Psoas muscle (tissue), 7 donors: ENCODE measurements at regions not wholly inside any gene's neighbourhood (a gene's known extent, or its start where the extent isn't known, plus 50 kb on each side); places are given as distances from the start of the nearest gene placed in this dataset.

Experiments
- ATAC-seq, 4 donors: fragments of 200-7000 bp; cut with Tn5 transposase; one replicate each; pipeline ENCODE4 v1.9.1; 2020; ENCODE audit warnings: moderate library complexity in 3 of 4, mild to moderate bottlenecking in 2 of 4
- DNase-seq, 2 donors: peaks; one replicate each; pipeline ENCODE4 v3.0.0-alpha.2; 2020
- H3K27ac ChIP-seq: fragments of 200-600 bp; one replicate; pipeline ENCODE4 v1.8.0; 2022
- H3K27me3 ChIP-seq, 3 donors: fragments of 200-600 bp in 1 of 3; one replicate each; pipeline versions ENCODE4 v1.6.1 to v1.8.0; 2013 to 2022; ENCODE audit warnings: low read length in 2 of 3, mild to moderate bottlenecking in 2 of 3, moderate library complexity in 1 of 3; ENCODE audit not compliant: insufficient read depth in 3 of 3
- H3K36me3 ChIP-seq, 2 donors: fragments of 200-600 bp in 1 of 2; one replicate each; pipeline versions ENCODE4 v1.6.1 to v1.8.0; 2013 to 2022; ENCODE audit warnings: low read depth in 1 of 2, mild to moderate bottlenecking in 1 of 2, moderate library complexity in 1 of 2; ENCODE audit not compliant: insufficient read depth in 1 of 2
- H3K4me1 ChIP-seq: fragments of 200-600 bp; one replicate; pipeline ENCODE4 v1.8.0; 2022
- H3K4me3 ChIP-seq: fragments of 200-600 bp; one replicate; pipeline ENCODE4 v1.8.0; 2022; ENCODE audit warnings: mild to moderate bottlenecking
- H3K9me3 ChIP-seq: fragments of 200-600 bp; one replicate; pipeline ENCODE4 v1.8.0; 2022
- CTCF ChIP-seq: fragments of 200-600 bp; IDR thresholded peaks from one replicate; pipeline ENCODE4 v1.8.0; 2022; ENCODE audit warnings: antibody characterized with exemption
- WGBS, 3 donors: extraction: QIAGEN DNeasy Blood & Tissue Kit; methylation state at CpG; one replicate each; pipeline versions ENCODE4 v1.1.6 to v1.1.7; 2013; 5-methylcytosine and 5-hydroxymethylcytosine counted together
- intact Hi-C, 2 donors: fragments of 100-400 bp; cut with DNase I; formaldehyde crosslinking; loops; one replicate each; pipeline versions ENCODE4 v1.11.0 to v1.14.2; 2022
- donor health status: healthy with polysubstance abuse.
- donor health status: DM: no; HTN: no; CAD: no; lungs with moderate emphysema.
- donor health status: Bipolar disorder and iron deficiency.
- donor health status: healthy.
- donor health status: DM: yes; HTN: yes; CAD: no.
- donor health status: DM: no; HTN: no; CAD: no.
- donor health status: DM: yes; HTN: yes; CAD: no.

DNA sequence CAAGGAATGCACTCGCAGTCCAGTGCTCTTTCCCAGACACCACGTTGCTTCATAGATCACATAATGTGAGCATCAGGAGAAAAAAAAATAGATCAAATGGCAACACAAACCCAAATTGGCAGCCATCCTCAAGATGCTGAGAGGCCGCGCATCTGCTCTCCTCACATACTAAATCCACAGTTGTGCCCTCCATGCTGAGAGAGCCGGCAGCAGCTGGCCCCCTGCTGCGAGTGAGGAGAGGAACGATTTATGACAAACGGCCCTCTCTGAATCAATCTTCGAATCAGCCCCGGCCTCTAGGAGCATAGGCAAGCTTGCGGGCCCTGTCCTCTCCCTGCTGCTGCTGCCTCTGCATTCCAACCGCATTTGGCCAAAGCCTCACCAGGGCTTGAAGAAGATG lies 159.9 kb upstream of the TENM4 start:
- TF ChIP-seq CTCF = no peak
- 21 to 23% (median 23%) methylated on average over 12 of the region's 12 CpGs for WGBS, 3 donors
- H3K4me3 ChIP-seq = no peak overlapping the region
- H3K27ac ChIP-seq = no peak overlapping the region
- no peaks in the 10 kb centered on the region for H3K36me3 ChIP-seq
- DNase-seq = no peak
- no peaks in the 10 kb centered on the region for H3K9me3 ChIP-seq
- no peaks in the 10 kb centered on the region for H3K4me1 ChIP-seq
- ATAC-seq = no peak
- intact Hi-C loops = no loop called here
- H3K27me3 ChIP-seq = no peaks in the 10 kb centered on the region

DNA sequence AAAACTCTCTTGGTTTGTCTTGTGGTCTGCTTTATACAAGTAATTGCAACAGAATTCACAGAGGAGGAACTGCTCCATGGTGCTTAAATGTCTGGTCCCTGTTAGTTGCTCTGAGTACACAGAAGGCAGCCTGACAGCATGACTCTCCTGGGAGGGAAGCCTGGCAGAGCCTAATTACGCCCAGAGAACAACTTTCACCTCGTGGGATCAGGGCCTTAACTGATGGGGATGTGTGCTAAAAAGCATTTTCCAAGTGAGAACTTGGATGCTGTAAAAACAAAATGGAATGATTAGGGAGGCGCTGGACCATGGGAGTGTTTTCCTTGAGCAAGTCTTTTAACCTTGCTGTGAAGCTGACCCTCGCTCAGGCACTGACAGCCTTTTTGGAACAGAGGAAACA lies 154.0 kb upstream of the TENM4 start:
- Histone ChIP-seq H3K4me3 (no peak overlapping the region), H3K9me3 (no peaks in the 10 kb centered on the region), H3K36me3 (no peaks in the 10 kb centered on the region), H3K27me3 (no peaks in the 10 kb centered on the region), H3K4me1 (no peaks in the 10 kb centered on the region), H3K27ac (no peak overlapping the region)
- intact Hi-C loops = no loop called here
- DNase-seq = no peak
- 33 to 42% (median 37%) methylated on average over 4 of the region's 4 CpGs for WGBS, 3 donors
- no peak for ATAC-seq
- TF ChIP-seq CTCF = no peak

DNA sequence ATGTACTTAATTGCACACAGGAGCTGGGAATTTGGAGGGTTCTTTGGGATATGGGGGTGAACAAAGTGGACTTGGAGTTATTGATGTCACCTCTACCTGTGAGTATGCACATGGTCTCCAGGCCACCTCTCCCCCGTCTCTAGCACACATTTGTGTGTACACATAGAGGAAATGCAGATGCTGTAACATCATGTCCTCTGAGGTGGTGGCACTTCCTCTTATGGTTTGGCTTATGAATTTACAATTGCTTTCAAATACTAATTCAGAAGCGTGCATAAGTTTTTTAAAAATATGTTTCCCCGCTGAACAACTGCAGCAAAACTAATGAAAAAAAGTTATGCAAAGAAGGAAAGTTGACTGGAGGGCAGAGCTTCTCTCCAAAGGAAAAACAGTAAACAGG lies 152.0 kb upstream of the TENM4 start:
- 68 to 82% (median 73%) methylated on average over 3 of the region's 3 CpGs for WGBS, 3 donors
- Histone ChIP-seq H3K27ac (no peak overlapping the region), H3K27me3 (no peaks in the 10 kb centered on the region), H3K4me1 (no peaks in the 10 kb centered on the region), H3K9me3 (no peaks in the 10 kb centered on the region), H3K36me3 (no peaks in the 10 kb centered on the region), H3K4me3 (no peak overlapping the region)
- DNase-seq (no peak), ATAC-seq (no peak)
- intact Hi-C loops = no loop called here
- TF ChIP-seq CTCF = no peak

GRCh38 chr11:79592406-79592805 lies 151.6 kb upstream of the TENM4 start:
- WGBS, 3 donors = 8 to 30% (median 19%) methylated on average over 4 of the region's 4 CpGs
- Histone ChIP-seq H3K27me3 (no peaks in the 10 kb centered on the region), H3K27ac (no peak overlapping the region)

More at GRCh38 chr11:79592406-79592805, 151.6 kb upstream of the TENM4 start:
- no peak for DNase-seq
- intact Hi-C loops = no loop called here
- no peaks in the 10 kb centered on the region for H3K36me3 ChIP-seq
- H3K9me3 ChIP-seq = no peaks in the 10 kb centered on the region
- no peak overlapping the region for H3K4me3 ChIP-seq
- ATAC-seq = no peak
- no peak for TF ChIP-seq CTCF
- no peaks in the 10 kb centered on the region for H3K4me1 ChIP-seq
